Astrocyte (in vitro differentiated cells and primary cell): ENCODE measurements at regions not wholly inside any gene's neighbourhood (a gene's known extent, or its start where the extent isn't known, plus 50 kb on each side); places are given as distances from the start of the nearest gene placed in this dataset.

ENCODE experiments used
- CTCF ChIP-seq: IDR thresholded peaks from 2 replicates; pipeline ENCODE4 v1.5.1; 2011; ENCODE audit warnings: low read depth, mild to moderate bottlenecking, inconsistent platforms, low read length, moderate library complexity; ENCODE audit not compliant: insufficient read depth
- EZH2 ChIP-seq: IDR thresholded peaks from 2 replicates; pipeline ENCODE4 v1.6.1; 2012; ENCODE audit warnings: mild to moderate bottlenecking, low read length, inconsistent platforms; ENCODE audit not compliant: insufficient read depth

GRCh38 chr18:70931942-70932814, 643.3 kb downstream of the SOCS6 start:
- peak; percentile 62 for TF ChIP-seq CTCF
- TF ChIP-seq EZH2: no peak
